Right ventricle myocardium superior (tissue), 1 donor: ENCODE measurements at regions not wholly inside any gene's neighbourhood (a gene's known extent, or its start where the extent isn't known, plus 50 kb on each side); places are given as distances from the start of the nearest gene placed in this dataset.

Source experiments
- ATAC-seq: fragments of 200-7000 bp; cut with Tn5 transposase; one replicate; pipeline ENCODE4 v1.9.1; 2020; ENCODE audit warnings: mild to moderate bottlenecking; ENCODE audit not compliant: poor library complexity
- DNase-seq: peaks from one replicate; pipeline ENCODE4 v3.0.0-alpha.2; 2020
- intact Hi-C: fragments of 100-400 bp; cut with DNase I; formaldehyde crosslinking; loops from one replicate; pipeline ENCODE4 v1.11.2; 2022
- donor health status: DM: no; HTN: yes; CAD: no; lungs with severe emphysema.

- DNase-seq (no peak), ATAC-seq (no peak)
- intact Hi-C loops: no loop called here
These were observed 392.7 kb upstream of the SLC8A1 start for GRCh38 chr2:40844353-40845277.

- DNase-seq: no peak
- intact Hi-C loops: no loop called here
- no peak for ATAC-seq
These were observed 399.8 kb upstream of the SLC8A1 start for GRCh38 chr2:40851661-40852060.

- DNase-seq: no peak
- intact Hi-C loops: no loop called here
- no peak for ATAC-seq
These were observed 407.7 kb upstream of the SLC8A1 start for GRCh38 chr2:40859617-40860016.

- ATAC-seq: no peak
- intact Hi-C loops: no loop called here
- DNase-seq: no peak
These were observed 415.9 kb upstream of the SLC8A1 start for GRCh38 chr2:40867829-40868228.

- DNase-seq: no peak
- intact Hi-C loops: no loop called here
- no peak for ATAC-seq
These were observed 420.7 kb upstream of the SLC8A1 start for GRCh38 chr2:40872580-40872979.

GRCh38 chr2:40874380-40874779, 422.5 kb upstream of the SLC8A1 start:
- intact Hi-C loops: no loop called here
- DNase-seq: no peak
- ATAC-seq: no peak

GRCh38 chr2:40877734-40878288, 425.9 kb upstream of the SLC8A1 start:
- DNase-seq (no peak), ATAC-seq (no peak)
- intact Hi-C loops: no loop called here

- ATAC-seq (no peak), DNase-seq (no peak)
- intact Hi-C loops: no loop called here
These were observed 427.4 kb upstream of the SLC8A1 start for GRCh38 chr2:40879305-40879704.

- ATAC-seq (no peak), DNase-seq (no peak)
- intact Hi-C loops: no loop called here
These were observed 434.2 kb upstream of the SLC8A1 start for GRCh38 chr2:40886100-40886499.

- DNase-seq (no peak), ATAC-seq (no peak)
- intact Hi-C loops: no loop called here
These were observed 434.8 kb upstream of the SLC8A1 start for GRCh38 chr2:40886655-40887054.

GRCh38 chr2:40896358-40896757, 444.5 kb upstream of the SLC8A1 start:
- DNase-seq (no peak), ATAC-seq (no peak)
- intact Hi-C loops: no loop called here

- intact Hi-C loops: no loop called here
- DNase-seq (no peak), ATAC-seq (no peak)
These were observed 462.8 kb upstream of the SLC8A1 start for GRCh38 chr2:40914666-40915065.

GRCh38 chr2:40915651-40916050, 463.8 kb upstream of the SLC8A1 start:
- no peak for DNase-seq
- intact Hi-C loops: no loop called here
- ATAC-seq: no peak

GRCh38 chr2:40935349-40935748, 483.5 kb upstream of the SLC8A1 start:
- DNase-seq (no peak), ATAC-seq (no peak)
- intact Hi-C loops: no loop called here

- ATAC-seq (no peak), DNase-seq (no peak)
- intact Hi-C loops: no loop called here
These were observed 485.4 kb upstream of the SLC8A1 start for GRCh38 chr2:40937284-40937683.

- no peak for DNase-seq
- intact Hi-C loops: no loop called here
- ATAC-seq: no peak
These were observed 501.5 kb upstream of the SLC8A1 start for GRCh38 chr2:40953341-40953740.

- DNase-seq: no peak
- no peak for ATAC-seq
- intact Hi-C loops: no loop called here
These were observed 503.2 kb upstream of the SLC8A1 start for GRCh38 chr2:40955042-40955441.

GRCh38 chr2:40955635-40956034, 503.7 kb upstream of the SLC8A1 start:
- intact Hi-C loops: no loop called here
- DNase-seq: no peak
- no peak for ATAC-seq

GRCh38 chr2:40957508-40957907, 505.6 kb upstream of the SLC8A1 start:
- ATAC-seq (no peak), DNase-seq (peak; percentile 27)
- intact Hi-C loops: no loop called here

- intact Hi-C loops: no loop called here
- DNase-seq: no peak
- no peak for ATAC-seq
These were observed 510.1 kb upstream of the SLC8A1 start for GRCh38 chr2:40962026-40962425.
